ENCODE measurements at regions not wholly inside any gene's neighbourhood (a gene's known extent, or its start where the extent isn't known, plus 50 kb on each side); places are given as distances from the start of the nearest gene placed in this dataset.
A peak's percentile ranks its signal among the peaks of the same experiment; 100 is the strongest.

GRCh38 chr6:12476484-12476883 lies 186.3 kb downstream of the EDN1 start:
- H3K36me3 Mint-ChIP-seq (ENCODE audit: low read depth, unreplicated experiment) = no peaks in the 10 kb centered on the region
- no peaks in the 10 kb centered on the region for H3K79me2 ChIP-seq (ENCODE audit: insufficient read depth, low read length)
- no peak overlapping the region for H3K27ac ChIP-seq (ENCODE audit: low read depth, low read length)
- peaks cover 1% of the 10 kb centered on the region for H3K27me3 Mint-ChIP-seq (ENCODE audit: low read depth, unreplicated experiment)
- H3K4me2 ChIP-seq (ENCODE audit: low read length) = no peak overlapping the region
- H3K9me3 ChIP-seq (ENCODE audit: insufficient read depth, low read depth, low read length) = no peaks in the 10 kb centered on the region
- no peak overlapping the region for H3K9ac ChIP-seq (ENCODE audit: low read length)
- TF ChIP-seq, protein P1, sequence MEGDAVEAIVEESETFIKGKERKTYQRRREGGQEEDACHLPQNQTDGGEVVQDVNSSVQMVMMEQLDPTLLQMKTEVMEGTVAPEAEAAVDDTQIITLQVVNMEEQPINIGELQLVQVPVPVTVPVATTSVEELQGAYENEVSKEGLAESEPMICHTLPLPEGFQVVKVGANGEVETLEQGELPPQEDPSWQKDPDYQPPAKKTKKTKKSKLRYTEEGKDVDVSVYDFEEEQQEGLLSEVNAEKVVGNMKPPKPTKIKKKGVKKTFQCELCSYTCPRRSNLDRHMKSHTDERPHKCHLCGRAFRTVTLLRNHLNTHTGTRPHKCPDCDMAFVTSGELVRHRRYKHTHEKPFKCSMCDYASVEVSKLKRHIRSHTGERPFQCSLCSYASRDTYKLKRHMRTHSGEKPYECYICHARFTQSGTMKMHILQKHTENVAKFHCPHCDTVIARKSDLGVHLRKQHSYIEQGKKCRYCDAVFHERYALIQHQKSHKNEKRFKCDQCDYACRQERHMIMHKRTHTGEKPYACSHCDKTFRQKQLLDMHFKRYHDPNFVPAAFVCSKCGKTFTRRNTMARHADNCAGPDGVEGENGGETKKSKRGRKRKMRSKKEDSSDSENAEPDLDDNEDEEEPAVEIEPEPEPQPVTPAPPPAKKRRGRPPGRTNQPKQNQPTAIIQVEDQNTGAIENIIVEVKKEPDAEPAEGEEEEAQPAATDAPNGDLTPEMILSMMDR (IDR thresholded peaks at IDR 0.05; ENCODE audit: insufficient read depth, low read depth, low read length) = no peak
- no peak for TF ChIP-seq EZH2 (IDR thresholded peaks at IDR 0.05; ENCODE audit: insufficient read depth, low read length)
- H3K27me3 ChIP-seq (ENCODE audit: insufficient read depth, low read length) = no peaks in the 10 kb centered on the region
- no peak overlapping the region for H3K4me3 Mint-ChIP-seq (ENCODE audit: unreplicated experiment)
- no peak for DNase-seq (ENCODE audit: low read depth)
- no peak overlapping the region for H3K4me3 ChIP-seq (ENCODE audit: insufficient read depth, low read depth, low read length)
- H3K27ac Mint-ChIP-seq (ENCODE audit: unreplicated experiment) = no peak overlapping the region
- peaks cover 6% of the 10 kb centered on the region for H3K4me1 ChIP-seq (ENCODE audit: insufficient read depth, low read length)
- no peaks in the 10 kb centered on the region for H3K36me3 ChIP-seq (ENCODE audit: insufficient read depth, low read length)
- peaks cover 10% of the 10 kb centered on the region for H3K4me1 Mint-ChIP-seq (ENCODE audit: low read depth, unreplicated experiment)
- no peak overlapping the region for H2AFZ ChIP-seq (ENCODE audit: low read depth, low read length)
- no peaks in the 10 kb centered on the region for H4K20me1 ChIP-seq (ENCODE audit: insufficient read depth, low read length)
- H3K9me3 Mint-ChIP-seq (ENCODE audit: unreplicated experiment) = no peaks in the 10 kb centered on the region
- FAIRE-seq = no peak

DNA sequence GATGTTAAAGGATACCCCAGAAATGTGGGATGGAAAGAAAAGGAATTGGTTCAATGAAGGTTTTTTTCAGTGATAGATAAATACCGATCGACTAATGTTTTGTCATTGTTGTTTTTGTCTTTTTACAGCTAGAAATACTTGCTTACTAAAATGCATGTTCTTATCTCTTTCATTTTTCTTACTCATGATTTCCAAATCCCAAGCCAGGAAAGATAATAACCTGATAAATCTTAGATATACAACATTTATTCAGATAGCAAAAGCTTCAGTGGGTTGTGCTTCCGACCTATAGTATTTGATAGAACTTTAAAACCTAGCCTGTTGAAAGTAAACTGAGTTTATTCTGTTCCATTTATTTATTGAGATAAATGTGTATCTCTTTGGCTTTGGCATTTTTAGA lies 187.5 kb downstream of the EDN1 start:
- Histone ChIP-seq H3K4me1 (ENCODE audit: insufficient read depth, low read length) (peaks cover 6% of the 10 kb centered on the region), H3K4me2 (ENCODE audit: low read length) (no peak overlapping the region), H3K4me3 (ENCODE audit: insufficient read depth, low read depth, low read length) (no peak overlapping the region), H3K27ac (ENCODE audit: low read depth, low read length) (no peak overlapping the region), H3K36me3 (ENCODE audit: insufficient read depth, low read length) (no peaks in the 10 kb centered on the region), H3K9me3 (ENCODE audit: insufficient read depth, low read depth, low read length) (no peaks in the 10 kb centered on the region), H3K27me3 (ENCODE audit: insufficient read depth, low read length) (no peaks in the 10 kb centered on the region), H3K79me2 (ENCODE audit: insufficient read depth, low read length) (no peaks in the 10 kb centered on the region), H4K20me1 (ENCODE audit: insufficient read depth, low read length) (no peaks in the 10 kb centered on the region), H3K9ac (ENCODE audit: low read length) (no peak overlapping the region), H2AFZ (ENCODE audit: low read depth, low read length) (no peak overlapping the region)
- peaks cover 3% of the 10 kb centered on the region for H3K4me1 Mint-ChIP-seq (ENCODE audit: low read depth, unreplicated experiment)
- no peak overlapping the region for H3K27ac Mint-ChIP-seq (ENCODE audit: unreplicated experiment)
- H3K36me3 Mint-ChIP-seq (ENCODE audit: low read depth, unreplicated experiment) = no peaks in the 10 kb centered on the region
- TF ChIP-seq, protein P1 (IDR thresholded peaks at IDR 0.05; ENCODE audit: insufficient read depth, low read depth, low read length) = no peak
- no peak for TF ChIP-seq EZH2 (IDR thresholded peaks at IDR 0.05; ENCODE audit: insufficient read depth, low read length)
- FAIRE-seq (no peak), DNase-seq (ENCODE audit: low read depth) (peak; percentile 35)
- no peak overlapping the region for H3K4me3 Mint-ChIP-seq (ENCODE audit: unreplicated experiment)
- H3K9me3 Mint-ChIP-seq (ENCODE audit: unreplicated experiment) = no peaks in the 10 kb centered on the region
- H3K27me3 Mint-ChIP-seq (ENCODE audit: low read depth, unreplicated experiment) = peaks cover 1% of the 10 kb centered on the region

- no peak for DNase-seq (ENCODE audit: low read depth)
- Mint-ChIP-seq H3K9me3 (ENCODE audit: unreplicated experiment) (no peaks in the 10 kb centered on the region), H3K36me3 (ENCODE audit: low read depth, unreplicated experiment) (no peaks in the 10 kb centered on the region), H3K4me3 (ENCODE audit: unreplicated experiment) (no peak overlapping the region), H3K4me1 (ENCODE audit: low read depth, unreplicated experiment) (peaks cover 8% of the 10 kb centered on the region), H3K27me3 (ENCODE audit: low read depth, unreplicated experiment) (no peaks in the 10 kb centered on the region), H3K27ac (ENCODE audit: unreplicated experiment) (no peak overlapping the region)
- FAIRE-seq = no peak
- TF ChIP-seq EZH2 (IDR thresholded peaks at IDR 0.05; ENCODE audit: insufficient read depth, low read length) = no peak
- TF ChIP-seq, protein P1 (IDR thresholded peaks at IDR 0.05; ENCODE audit: insufficient read depth, low read depth, low read length) = no peak
- H3K9ac ChIP-seq (ENCODE audit: low read length) = no peak overlapping the region
- no peak overlapping the region for H3K4me2 ChIP-seq (ENCODE audit: low read length)
- no peak overlapping the region for H2AFZ ChIP-seq (ENCODE audit: low read depth, low read length)
- H4K20me1 ChIP-seq (ENCODE audit: insufficient read depth, low read length) = no peaks in the 10 kb centered on the region
- H3K27ac ChIP-seq (ENCODE audit: low read depth, low read length) = no peak overlapping the region
- peaks cover 17% of the 10 kb centered on the region for H3K4me1 ChIP-seq (ENCODE audit: insufficient read depth, low read length)
- no peak overlapping the region for H3K4me3 ChIP-seq (ENCODE audit: insufficient read depth, low read depth, low read length)
- no peaks in the 10 kb centered on the region for H3K9me3 ChIP-seq (ENCODE audit: insufficient read depth, low read depth, low read length)
- no peaks in the 10 kb centered on the region for H3K27me3 ChIP-seq (ENCODE audit: insufficient read depth, low read length)
- H3K36me3 ChIP-seq (ENCODE audit: insufficient read depth, low read length) = no peaks in the 10 kb centered on the region
- H3K79me2 ChIP-seq (ENCODE audit: insufficient read depth, low read length) = no peaks in the 10 kb centered on the region
Observed at GRCh38 chr6:12478921-12479320, 188.8 kb downstream of the EDN1 start.

Measured in astrocyte (in vitro differentiated cells and primary cell).